ENCODE measurements at regions not wholly inside any gene's neighbourhood (a gene's known extent, or its start where the extent isn't known, plus 50 kb on each side); places are given as distances from the start of the nearest gene placed in this dataset.

DNA sequence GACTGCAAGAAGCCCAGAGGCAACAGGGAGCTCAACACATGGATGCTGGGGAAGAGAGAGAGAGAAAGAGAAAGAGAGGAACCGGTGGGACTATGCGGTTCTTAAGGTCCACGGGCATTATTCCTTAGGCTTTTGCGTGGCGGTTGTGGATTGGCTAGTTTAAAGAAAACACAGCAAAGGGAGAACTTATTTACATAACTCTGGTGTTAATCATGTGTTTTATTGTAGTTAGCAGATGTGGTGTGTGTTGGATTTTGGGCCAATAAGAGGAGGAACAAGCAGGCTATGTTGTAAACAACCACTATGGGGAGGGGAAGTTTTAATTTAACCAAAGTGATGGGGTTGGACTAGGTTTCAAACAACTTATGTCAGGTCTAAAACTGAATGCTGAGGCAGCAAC lies 275.3 kb upstream of the KLF12 start:
- no peak for DNase-seq (ENCODE audit: low spot score)

DNA sequence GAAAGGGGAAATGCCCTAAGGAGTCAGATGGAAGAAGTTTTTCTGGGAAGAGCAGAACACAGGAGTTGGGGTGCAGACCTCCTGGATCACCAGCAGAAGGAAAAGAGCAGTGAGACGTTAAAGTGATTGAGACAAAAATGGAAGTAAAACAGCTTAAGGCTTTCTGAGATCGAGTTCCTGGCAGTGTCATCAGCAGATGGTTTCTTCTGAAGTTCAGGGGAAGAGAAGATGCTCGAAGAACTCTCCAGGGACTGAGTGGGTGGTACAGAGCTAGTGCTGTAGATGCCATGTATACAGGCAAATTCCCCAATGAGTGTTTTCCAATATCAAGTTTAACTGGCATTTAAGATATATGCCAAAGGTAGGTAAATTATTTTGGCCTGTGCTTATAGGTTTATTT lies 272.2 kb upstream of the KLF12 start:
- no peak for DNase-seq (ENCODE audit: low spot score)

DNA sequence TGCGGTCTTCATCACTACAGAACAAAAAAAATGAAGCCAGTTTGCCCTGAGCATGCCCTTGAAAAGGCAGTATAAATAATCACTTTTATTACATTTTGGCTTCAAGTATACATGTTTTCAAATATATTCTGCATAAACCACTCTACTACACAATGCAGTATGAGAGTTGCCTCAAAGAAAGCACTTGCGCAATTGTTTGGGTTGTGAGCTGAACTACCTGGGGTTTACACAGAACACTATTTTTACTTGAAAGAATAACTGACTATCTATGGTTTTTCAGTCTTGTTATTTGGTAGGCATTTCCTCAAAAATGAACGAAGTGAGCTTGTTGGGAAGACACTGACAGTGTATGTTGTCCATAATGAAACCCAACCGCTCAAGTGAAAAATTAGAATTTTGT lies 264.4 kb upstream of the KLF12 start:
- no peak for DNase-seq (ENCODE audit: low spot score)

DNA sequence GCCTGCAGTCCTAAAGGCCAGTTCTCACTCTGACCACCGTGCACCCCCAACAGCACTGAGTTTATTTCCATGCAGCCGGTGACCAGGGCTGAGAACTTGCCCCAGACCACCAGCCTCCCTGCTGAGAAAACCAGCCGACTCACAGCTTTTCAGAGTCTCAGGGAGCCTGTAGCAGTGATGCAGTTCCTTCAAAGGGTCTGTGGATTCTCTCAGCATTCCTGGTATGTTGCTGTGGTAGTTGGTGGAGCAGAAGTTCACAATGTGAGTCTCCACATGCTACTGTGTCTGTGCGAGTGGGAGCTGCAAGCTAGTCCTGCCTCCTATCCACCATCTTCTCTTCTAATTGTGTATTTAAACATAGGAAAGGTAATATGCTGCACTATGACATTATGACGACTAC lies 254.9 kb upstream of the KLF12 start:
- DNase-seq (ENCODE audit: low spot score), result no peak

DNA sequence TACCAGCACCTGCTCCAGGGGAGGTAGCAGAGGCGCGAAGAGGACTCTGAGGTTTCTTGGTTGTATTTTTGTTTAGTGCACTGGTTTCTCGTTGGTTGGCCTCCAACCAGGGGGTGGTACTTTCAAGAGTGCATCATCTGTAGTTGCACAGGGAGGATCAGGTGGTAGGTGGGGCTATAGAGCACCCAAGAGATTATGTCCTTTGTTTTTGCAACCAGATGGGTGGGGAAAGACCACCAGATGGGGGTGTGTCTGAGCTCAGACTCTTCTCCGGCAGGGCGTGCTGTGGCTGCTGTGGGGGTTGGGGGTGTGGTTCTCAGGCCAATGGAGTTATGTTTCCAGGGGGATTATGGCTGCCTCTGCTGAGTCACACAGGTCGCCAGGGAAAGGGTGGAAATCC lies 254.4 kb upstream of the KLF12 start:
- DNase-seq (ENCODE audit: low spot score), result no peak

DNA sequence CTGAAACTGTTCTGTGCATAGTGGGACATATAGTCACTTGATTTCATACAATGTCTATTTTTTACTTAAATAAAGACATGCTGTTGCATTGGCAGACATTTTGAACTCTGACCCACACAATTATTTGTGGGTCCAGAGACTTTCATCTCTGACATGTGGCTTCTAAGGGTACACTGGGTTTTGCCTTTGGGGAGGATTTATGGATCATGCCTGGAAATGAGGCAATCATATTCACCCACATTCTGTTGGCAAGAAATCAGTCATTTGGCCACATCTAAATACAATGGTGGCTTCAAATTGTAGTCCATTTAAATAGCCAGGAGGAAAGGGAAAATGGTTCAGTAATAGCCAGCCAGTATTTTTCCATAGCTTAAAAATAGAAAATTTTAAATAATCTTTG lies 238.3 kb upstream of the KLF12 start:
- DNase-seq (ENCODE audit: low spot score), result no peak

DNA sequence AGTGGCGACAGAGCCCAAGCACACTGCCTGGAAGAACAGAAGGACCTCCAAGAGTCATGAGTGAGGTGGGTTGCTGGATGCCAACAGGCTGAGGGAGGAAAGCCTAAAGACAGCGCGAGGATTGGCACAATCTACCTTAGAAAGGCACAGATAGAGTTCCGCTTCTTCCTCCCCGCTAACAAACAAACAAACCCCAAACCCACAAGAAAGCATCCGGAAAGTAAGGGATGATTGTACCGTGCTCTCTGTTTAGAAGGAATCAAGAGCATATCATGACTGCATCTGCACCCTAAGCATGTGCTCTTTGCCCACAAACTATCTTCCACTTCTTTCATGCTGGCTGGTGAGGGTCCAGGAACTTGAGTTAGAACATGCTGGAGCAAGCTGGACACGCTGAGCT lies 233.0 kb upstream of the KLF12 start:
- DNase-seq (ENCODE audit: low spot score), result no peak

DNA sequence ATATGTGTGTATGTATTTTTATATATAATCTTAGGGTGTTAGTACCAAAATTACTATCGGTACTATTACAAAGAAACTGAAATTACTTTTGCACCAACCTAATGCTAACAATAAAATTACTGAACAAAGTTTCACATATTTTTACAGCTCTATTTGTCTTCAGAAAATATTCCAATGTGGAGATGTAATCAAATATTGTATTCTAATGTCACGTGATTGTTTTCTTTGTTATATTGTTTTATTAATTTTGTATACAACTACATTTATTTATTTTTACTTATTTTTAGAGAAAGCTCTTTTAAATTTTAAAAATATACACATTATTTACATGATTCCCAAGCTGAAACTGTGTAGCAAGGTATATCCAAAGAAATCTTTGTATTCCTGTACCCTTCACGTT lies 227.1 kb upstream of the KLF12 start:
- no peak for DNase-seq (ENCODE audit: low spot score)

DNA sequence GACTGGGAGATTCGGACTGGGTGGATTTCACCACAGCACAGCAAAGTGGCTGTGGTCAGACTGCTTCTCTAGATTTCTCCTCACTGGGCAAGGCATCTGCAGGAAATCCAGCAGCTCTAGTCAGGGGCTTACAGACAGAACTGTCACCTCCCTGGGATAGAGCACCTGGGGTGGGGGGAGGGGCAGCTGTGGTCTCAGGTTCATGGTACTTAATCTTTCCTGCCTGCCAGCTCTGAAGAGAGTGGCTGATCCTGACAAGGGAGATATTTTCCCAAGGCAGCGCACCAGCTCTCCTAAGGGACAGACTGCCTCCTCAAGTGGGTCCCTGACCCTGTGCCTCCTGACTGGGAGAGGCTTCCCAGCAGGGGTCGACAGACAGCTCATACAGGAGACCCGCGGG lies 212.8 kb upstream of the KLF12 start:
- no peak for DNase-seq (ENCODE audit: low spot score)

DNA sequence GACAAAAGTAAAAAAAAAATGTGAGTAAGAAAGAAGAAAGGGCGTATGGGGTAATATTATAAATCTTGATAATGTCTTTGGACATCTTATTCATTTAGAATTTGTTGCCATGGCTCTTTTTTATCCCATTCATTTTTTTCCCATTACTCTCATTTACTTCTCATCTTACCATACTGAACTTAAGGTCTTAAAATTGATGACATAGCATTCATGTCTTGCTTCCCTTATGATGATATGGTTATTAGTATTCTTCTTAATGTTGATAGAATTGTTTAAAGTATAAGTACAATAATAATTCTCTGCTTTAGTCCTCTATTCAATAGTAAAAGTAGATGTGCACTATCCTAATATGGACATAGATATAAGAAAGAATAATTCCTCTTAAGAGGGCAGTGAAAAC lies 204.1 kb upstream of the KLF12 start:
- no peak for DNase-seq (ENCODE audit: low spot score)

DNA sequence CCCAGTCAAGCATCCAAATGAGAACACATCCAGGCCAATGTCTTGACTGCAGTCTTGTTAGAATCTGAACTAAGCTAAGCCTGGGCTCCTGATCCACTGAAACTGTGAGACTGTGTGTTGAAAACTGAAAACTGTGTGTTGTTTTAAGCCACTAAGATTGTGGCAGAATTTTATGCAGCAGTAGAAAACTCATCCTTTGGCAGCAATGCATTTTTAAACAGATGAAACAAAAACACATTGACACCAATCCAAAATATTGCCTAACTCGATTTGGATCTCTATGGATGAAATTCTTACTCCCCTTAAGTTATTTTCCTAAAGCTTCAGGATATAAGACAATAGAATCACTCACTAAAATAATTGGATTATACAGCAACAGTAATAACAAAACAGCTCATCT lies 202.3 kb upstream of the KLF12 start:
- DNase-seq (ENCODE audit: low spot score), result no peak

DNA sequence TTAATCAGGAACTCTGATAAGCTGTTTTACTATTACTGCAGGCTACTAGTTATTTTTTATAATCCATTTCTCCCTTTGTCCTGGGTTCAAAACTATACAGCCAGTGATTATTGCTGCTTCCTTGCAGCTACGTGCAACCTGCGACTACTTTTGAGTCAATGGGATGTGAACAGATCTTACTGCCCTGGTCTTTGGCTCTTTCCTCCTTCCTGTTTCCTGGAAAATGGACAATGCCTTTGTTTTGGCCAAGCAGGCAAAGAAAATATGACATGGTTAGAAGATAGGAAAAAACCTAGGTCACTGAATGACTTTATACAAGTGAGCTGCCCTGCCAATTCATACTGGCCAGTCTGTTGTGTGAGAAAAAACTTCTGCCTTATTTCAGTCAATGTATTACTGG lies 201.2 kb upstream of the KLF12 start:
- no peak for DNase-seq (ENCODE audit: low spot score)

DNA sequence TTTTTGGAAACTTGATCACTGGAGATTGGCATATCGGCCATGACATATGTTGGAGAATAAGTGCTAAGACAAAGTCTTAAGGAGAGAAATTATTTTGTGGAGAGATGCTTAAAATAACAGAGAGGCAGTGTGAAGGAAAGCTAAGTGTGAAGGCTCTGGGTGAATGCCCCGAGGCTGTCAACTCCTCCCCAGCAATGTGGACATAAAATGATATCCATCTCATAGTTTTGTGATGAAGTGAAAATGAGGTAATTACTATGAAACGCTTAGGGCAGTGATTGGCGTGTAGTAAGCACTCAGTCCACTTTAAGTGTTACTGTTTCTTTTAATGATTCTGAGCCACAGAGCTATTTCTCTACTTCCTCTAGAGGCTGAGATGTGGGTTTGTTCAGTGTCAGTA lies 195.8 kb upstream of the KLF12 start:
- no peak for DNase-seq (ENCODE audit: low spot score)

DNA sequence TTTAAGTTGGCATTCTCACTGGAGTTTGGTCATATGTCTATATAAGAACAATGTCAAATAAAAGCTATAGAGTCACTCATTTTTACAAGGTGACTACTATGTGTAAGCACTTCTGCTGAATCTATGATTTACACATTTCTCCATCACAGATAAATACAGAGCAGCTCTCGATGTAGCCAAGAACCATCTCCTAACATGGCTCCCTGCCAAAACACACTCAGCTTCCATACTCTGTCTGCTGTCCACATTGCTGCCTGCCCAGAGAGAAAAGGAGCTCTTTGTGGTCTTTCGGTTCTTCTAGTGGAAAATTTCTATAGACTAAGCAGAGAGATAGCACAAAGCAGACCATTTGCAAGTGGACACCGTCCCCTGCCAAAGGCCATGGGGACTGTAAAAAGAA lies 190.9 kb upstream of the KLF12 start:
- DNase-seq (ENCODE audit: low spot score), result no peak

DNA sequence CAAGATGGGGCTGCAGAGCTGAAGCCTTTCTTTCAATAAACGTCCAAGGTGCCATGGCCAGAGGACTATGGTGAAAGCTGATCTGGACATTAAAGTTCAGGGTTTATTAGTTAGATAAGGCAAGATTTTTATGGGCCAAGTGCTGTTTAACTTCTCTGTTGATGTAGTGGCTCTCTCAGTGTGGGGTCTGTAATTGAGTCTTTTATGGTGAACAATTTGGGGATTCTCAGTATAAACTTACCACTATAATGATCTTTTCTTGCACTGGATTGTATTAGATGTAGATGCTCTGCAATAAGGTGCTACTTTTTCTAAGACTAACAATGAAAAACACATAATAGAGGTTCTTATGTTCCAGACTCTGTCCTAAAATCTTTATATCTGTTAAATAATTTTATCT lies 190.1 kb upstream of the KLF12 start:
- no peak for DNase-seq (ENCODE audit: low spot score)

DNA sequence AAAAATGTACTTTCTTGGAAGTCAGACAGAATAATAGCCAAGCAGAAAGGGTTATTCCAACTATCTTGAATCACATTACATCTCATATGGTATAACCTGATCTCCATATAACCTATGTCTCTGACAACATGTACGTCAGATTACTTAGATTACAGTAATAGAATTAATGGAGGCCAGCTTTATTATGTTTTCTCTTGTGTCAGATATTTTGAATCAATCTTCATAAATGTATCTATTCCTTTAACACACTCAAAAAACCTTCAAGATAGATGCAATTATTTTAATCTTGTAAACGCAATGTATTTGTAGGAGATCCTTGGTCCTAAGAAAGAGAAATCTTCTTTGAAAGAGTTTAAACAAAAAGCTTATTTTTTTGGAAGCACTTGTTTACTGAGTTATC lies 188.4 kb upstream of the KLF12 start:
- DNase-seq (ENCODE audit: low spot score), result no peak

DNA sequence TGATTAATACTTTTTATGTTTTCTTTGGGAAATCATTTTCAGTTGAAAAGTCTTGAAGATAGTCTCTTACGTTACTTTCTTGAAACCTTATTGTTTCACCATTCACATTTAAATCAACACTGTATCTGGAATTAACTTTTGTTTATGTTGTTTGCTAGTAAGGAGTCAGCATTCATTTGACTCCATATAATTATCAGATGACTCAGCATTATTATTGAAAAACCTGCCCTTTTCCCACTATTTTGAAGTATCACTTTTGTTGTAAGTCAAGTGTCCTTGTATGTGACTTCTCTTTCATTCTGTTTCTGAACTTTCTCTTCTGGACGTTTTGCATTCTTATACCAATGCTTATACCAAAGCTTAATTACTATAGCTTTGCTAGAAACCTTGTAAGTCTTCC lies 186.1 kb upstream of the KLF12 start:
- no peak for DNase-seq (ENCODE audit: low spot score)

DNA sequence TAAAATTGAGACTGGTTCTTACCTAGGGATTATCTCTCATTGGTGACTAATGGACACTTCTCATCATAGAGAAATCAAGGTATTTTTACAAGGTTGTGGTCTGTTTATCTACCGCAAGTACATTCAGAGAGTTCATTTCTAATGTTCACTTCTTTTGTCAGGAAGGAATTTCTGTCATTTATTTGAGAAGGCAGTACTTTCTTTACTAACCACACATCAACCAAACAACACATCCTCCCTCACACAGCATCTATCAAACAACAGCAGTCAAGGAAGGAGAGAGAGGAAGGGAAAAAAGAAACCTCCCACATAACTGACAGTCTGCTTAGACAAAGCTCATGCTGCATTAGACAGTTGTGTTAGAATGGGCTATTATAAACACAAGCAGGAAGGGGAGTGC lies 182.3 kb upstream of the KLF12 start:
- DNase-seq (ENCODE audit: low spot score), result no peak

DNA sequence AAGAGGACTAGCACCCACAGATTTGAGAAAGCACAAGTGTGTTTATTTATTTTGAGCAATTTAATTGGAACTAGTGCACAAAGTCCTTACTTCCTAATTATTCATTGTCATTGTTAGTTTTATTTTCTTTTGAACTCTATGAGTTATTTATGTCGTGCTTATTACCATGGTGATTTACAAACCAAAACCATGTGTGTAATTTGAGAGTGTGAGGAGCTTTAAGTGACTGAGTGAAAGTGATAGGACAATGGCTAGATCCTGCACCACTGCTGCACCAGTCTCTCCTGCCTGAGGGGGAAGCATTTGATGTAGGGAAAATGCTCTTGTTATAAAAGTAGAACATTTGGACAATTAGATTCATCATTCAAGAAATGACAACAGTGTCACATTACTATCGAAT lies 172.3 kb upstream of the KLF12 start:
- DNase-seq (ENCODE audit: low spot score), result no peak

DNA sequence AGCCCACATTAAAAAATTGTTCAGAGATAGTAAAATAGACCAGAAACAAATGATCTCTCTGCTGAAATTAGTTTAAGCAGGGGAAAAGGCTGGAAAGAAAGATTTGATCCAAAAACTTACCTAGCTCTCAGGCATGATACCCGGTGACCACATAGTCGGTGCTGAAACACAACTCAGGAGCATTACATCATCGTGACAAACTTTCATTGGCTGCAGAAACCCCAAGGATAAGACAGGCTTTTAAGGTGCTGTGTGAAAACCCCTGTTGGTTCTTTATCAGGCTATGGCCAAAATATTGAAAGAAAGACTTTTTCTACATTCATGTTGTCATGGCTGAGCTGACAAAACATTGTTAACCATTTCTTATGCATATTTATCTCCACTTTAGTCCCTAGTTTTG lies 171.7 kb upstream of the KLF12 start:
- no peak for DNase-seq (ENCODE audit: low spot score)

DNA sequence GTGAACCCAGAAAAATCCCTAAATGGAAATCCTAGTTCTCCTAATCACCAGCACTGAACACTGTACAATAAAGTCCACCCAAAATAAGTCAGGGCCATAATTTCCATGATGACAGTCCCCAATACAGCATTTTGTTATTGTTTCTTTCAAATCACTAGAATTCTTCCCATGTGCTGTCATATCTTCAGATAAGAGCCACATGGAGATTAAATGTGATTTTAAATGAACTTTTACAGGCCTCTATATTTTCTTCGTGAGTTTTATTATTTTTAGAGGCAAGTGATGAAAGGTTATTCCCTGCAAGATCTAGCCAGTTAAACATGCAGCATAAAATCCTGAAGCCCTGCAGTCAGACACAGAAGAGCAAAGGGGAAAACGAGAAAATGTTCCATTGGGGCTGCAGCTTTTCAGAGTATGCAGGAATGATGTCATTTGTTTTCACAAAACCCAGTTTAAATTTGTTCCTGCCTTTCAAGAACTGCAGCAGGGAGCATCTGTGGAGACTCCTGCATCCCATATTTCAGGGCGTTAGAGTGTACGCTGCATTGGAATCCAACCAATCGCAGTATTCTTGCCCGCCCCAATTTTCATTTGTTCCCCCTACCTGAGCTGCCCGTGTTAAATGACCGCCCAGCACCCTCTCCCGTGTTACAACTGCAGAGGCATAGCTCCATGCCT lies 167.2 kb upstream of the KLF12 start:
- no peak for DNase-seq (ENCODE audit: low spot score)

DNA sequence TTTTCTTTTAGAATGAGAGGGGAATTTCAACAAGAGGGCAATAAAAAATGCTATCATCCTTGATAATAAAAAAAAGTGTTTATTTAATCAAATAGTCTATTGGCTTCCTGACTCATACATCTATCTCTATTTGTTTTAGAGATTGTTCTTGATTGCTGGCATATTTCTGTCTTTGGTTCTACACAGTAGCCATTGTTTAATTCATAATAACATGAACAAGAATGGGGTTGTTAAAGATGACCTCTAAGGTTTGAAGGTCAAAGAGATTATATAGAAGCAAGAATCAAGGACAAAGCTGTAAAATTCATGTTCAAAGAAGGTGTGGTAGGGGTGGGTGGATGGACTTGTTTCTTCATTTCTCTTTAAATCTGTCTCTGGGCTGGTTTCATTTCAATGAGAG lies 166.0 kb upstream of the KLF12 start:
- no peak for DNase-seq (ENCODE audit: low spot score)

DNA sequence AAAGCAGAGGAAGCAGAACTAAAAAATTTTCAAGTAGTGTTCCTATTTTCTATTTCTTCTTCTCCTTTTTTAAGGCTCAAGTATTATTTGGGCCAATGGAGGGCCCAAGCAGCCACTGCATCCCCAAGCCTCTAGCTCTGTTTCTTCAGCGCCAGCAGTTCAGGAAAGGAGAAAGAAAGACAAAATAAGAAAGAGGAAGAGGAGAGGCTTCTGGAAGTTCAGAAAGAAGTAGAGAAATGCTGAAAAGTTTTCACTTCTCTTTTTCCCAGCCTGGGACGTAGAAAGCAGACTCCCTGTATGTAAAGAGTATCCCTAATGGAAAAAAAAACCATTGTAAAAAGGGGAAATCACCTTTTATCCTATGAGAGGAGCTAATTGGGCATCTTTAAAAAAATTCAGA lies 165.5 kb upstream of the KLF12 start:
- no peak for DNase-seq (ENCODE audit: low spot score)

DNA sequence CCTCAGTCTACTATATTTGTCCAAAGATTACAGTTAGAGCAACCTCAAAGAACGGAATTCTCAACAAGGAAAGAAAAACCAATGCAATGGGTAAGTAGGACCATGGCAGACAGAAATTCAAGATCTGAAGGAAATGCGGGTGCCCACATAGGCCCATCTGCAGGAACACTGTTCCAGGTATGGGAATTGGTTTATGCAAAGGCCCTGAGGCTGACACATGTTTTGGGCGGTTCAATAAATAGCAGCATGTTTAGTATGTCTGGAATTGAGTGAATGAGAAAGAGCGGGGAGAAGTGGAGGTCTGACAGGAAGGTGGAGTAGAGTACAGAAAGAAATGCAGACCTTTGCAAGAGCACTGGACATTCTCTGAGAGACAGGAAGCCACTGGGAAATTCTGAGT lies 164.7 kb upstream of the KLF12 start:
- no peak for DNase-seq (ENCODE audit: low spot score)

Measured in CD4-positive, alpha-beta T cell treated with Interleukin-15 for 4 hours (primary cell).